ENCODE measurements at regions not wholly inside any gene's neighbourhood (a gene's known extent, or its start where the extent isn't known, plus 50 kb on each side); places are given as distances from the start of the nearest gene placed in this dataset.

DNA sequence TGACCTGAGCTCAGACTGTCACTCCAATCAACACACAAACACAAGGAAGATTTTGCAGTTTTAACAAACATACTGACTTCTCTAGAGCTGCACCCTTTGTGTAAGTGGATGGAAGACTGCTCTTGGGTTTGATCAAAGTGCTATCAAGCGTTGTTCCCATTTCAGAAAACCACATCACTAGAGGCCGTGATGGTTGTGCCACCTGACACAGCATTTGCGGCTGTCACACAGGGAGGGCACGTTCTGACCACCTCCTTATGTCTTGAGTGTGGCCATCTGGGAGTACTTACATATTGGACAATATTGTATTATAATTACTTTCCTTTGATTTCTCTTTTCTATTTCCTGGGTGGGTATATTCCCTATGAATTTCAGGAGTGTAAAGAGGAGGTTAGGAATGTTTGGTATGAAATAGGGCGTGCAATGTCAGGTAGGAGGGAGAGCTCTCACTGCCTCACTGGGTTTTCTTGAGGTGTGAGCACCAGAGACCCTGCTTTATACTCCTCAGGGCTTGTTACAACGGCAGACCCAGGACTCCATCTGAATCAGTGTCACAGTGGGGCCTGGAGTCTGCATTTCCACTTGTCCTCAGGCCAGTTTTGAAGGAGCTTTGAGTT is 74.3 kb downstream of the SYNE3 start:
- no peak for DNase-seq

GRCh38 chr14:95440951-95441350 is 75.5 kb downstream of the SYNE3 start:
- no peak for DNase-seq

- DNase-seq = no peak
Measured at GRCh38 chr14:95440496-95440895, 76.0 kb downstream of the SYNE3 start.

DNA sequence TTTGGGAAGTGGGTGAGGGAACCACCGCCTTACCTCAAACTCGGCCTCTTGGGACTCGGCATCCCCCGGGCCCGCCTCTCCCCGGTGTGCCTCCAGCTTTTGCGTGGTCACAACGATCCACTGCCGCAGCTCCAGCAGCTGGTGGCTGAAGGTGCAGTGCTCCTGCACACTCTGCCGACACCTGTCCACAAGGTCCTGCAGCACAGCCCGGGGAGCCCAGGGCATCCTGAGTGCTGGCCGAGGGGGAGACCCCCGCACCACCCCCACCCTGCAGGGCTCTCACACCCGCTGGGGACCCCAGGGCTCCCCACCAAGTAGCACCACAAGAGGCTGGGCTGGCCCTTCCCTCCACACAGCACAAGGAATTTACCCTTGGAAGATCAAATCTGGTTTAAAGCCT is 76.6 kb downstream of the SYNE3 start:
- no peak for DNase-seq

DNA sequence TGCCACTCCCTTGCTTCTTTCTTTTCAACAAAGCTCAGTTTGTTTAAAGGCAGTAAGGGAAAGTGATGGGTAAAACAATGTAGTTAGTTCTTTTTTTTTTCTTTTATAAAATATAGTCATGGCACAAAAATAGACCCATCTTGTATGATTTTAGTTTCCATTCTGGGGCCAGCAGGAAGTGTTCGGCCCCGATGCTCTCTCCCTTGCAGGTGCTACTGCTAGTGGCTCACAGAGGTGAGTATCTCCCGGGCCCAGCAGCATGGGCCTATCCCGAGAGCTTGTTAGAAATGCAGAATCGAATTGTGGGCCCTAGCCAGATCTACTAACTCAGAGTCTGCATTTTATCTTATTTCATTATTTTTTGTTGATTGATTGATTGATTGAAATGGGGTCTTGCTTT is 78.7 kb downstream of the SYNE3 start:
- DNase-seq = no peak

DNA sequence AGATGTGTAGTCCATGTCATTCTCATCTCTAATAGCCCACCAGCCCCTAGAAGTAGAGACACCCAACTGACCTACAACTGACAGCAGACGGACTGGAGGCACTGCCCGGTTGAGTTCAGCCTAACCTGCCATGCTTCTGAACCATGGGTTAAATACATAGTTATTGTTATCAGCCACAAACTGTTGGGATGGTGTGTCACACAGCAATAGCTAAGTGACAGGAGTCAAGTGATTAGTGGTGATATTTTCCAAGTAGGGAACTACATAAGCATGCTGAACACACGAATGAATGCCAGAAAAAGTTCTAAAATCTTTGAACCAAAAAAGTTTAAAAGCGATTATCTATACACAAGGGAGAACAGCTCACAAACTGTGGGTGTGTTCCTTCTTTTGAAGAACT is 80.1 kb downstream of the SYNE3 start:
- DNase-seq = no peak

GRCh38 chr14:95434121-95434520 is 82.3 kb downstream of the SYNE3 start:
- DNase-seq = no peak

GRCh38 chr14:95433094-95433478 is 83.4 kb downstream of the SYNE3 start:
- no peak for DNase-seq

- DNase-seq = peak in 1 of 2 experiments; percentile 33
Measured at GRCh38 chr14:95432144-95433093, 84.0 kb downstream of the SYNE3 start.

GRCh38 chr14:95431199-95432143 is 85.0 kb downstream of the SYNE3 start:
- peak in 1 of 2 experiments; percentile 15 for DNase-seq

GRCh38 chr14:95428557-95428956 is 87.9 kb downstream of the SYNE3 start:
- DNase-seq = no peak

GRCh38 chr14:95426116-95426475 is 90.4 kb downstream of the SYNE3 start:
- DNase-seq = no peak

DNA sequence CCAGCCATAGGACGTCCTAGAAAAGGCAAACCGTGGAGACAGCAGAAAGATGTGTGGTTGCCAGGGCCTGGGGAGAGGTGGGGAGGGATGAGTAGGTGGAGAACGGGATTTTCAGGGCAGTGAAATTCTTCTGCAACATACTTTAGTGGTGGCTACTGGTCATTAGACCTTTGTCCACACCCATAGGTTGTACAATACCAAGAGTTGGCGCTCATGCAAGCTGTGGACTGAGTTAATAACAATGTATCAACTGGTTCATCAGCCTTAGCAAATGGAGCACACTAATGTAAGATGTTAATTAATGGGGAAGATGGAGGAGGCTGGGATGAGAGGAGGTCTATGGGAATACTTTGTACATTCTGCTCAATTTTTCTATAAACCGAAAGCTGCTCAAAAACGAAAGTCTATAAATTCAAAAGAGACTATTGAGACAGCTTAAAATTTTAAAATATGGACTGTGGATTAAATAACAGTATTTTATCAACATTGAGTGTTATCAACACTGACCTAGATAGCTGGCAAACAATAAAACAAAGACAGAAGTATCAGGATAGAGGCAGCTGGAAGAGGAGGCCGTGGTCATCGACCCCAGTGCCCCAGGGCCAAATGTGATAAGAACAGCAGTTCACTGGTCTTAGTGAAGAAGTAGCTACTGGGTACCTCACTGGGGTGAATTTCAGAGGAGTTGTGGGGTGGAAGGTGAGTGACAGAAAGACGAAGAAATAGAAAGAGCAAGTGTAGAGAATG is 90.9 kb downstream of the SYNE3 start:
- no peak for DNase-seq

DNA sequence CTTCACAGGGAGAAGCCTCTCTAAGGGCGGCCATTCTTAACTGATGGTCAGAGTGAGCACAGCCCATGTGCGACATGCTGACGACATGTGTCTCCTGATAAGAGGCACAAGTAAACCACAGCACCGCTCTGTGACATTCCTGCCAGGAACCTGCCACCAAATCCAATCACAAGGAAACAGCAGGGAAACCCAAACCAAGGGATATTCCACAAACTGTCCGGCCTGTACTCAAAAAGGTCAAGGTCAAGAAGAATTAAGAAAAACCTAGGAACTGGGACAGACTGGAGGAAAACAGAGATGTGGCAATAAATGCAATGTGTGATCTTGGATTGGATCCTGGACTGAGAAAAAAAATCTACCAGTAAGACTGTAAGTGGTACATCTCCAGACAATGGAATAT is 91.9 kb downstream of the SYNE3 start:
- DNase-seq = no peak

- DNase-seq = no peak
Measured at GRCh38 chr14:95421741-95422140, 94.7 kb downstream of the SYNE3 start.

GRCh38 chr14:95420060-95420459 is 96.4 kb downstream of the SYNE3 start:
- no peak for DNase-seq

DNA sequence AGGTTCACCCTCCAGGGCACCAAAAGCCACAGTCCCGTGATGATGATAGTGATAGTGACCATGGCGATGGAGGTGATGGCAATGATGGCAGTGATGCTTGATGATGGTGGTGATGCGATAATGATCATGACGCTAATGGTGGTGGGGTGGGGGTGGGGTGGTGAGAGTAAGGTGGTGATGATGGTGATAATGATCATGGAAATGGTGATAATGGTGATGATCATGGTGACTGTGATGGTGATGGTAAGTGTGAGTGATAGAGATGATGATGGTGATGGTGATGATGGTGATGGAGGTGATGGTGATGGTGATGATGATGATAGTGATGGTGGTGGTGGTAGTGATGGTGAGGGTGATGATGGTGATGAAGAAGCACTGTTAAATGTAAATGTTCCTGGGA is 96.9 kb downstream of the SYNE3 start:
- no peak for DNase-seq

DNA sequence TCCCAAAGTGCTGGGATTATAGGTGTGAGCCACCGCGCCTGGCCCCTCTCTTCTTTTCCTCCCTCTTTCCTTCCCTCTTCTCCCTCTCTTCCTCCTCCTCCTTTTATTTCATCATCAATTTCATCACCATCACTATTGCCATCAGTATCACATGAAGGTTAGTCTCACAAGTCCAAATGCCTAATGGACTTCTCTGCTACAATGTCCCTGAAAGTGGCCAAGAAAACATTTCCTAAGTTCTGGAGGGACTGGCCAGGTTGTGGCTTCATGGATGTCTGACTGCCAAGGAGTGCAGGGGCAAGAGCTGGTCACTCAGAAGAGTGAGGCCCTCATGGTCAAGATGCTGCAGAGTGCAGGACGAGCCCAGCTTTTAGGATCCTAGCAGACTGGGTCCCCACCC is 97.6 kb downstream of the SYNE3 start:
- no peak for DNase-seq

DNA sequence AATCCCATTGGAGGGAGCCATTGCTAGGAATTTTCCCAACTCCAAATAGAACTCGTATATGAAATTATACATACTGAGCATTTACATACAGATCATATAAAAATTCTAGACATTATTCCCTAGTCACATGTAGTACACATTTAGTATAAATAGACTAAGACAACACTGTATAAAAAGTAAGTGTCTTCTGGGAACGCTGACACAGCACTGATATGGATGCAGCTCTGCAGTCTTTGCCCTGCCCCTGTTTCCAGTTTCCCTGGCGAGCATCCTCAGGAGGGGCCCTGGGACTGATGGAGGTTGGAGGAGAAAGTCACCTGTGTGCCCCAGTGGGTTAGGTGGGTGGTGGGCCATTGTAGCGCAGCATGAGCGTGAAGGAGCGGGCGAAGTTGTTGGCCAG is 97.8 kb upstream of the CLMN start:
- no peak for DNase-seq

DNA sequence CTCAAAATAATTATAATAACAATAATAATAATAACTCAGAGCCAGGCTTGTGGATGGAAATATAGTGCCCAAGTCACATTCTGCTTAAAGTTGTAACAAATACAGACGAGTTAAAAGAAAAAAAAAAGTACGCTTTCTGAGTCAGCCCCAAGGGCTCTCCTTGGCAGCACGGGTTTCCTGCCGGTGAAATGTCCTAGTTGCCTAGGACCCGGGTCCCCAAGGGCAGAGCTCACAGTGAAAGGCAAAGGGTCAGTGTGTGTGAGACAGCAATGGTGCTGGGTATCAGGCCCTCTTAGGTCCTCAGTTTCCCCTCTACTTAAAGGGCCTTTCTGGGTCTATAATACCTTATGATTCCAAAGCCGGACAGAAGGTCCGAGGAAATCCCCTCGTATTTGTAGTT is 96.3 kb upstream of the CLMN start:
- DNase-seq = no peak

- DNase-seq = no peak
Measured at GRCh38 chr14:95413289-95414215, 93.8 kb upstream of the CLMN start.

DNA sequence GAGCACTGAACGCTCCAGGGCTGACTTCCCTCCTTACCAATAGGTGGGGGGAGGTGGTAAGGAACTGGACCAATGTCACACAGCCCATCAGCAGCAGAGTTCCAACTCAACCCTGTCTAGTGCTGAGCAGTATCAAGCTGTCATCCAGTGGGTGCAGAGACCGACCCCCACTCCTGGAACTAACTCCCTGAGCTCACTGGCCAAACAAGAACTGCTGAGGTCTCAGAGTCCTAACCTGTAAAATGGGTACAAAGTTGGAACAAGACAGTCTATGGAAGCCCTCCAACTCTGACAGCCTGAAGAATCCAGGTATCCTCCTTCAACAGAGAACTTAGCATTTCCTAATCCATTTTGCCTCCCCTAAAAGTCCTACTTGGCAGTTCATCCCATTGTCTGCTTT is 91.1 kb upstream of the CLMN start:
- DNase-seq = no peak

All from NCI-H446 (cell line).